DMS79 (cell line): ENCODE measurements at regions not wholly inside any gene's neighbourhood (a gene's known extent, or its start where the extent isn't known, plus 50 kb on each side); places are given as distances from the start of the nearest gene placed in this dataset.
A peak's percentile ranks its signal among the peaks of the same experiment; 100 is the strongest.
"Not testable (repeated sequence)": the region's sequence is repeated elsewhere in the genome, so short reads cannot be mapped to it uniquely, and the experiment has no call there.

Source experiments
- DNase-seq: peaks from one replicate; lab custom pipeline; 2025; lab: John Stamatoyannopoulos, UW

- DNase-seq = no peak
Observed at GRCh38 chr7:131021902-131022301, 287.9 kb upstream of the KLF14 start.

GRCh38 chr7:131026297-131027000 lies 292.4 kb upstream of the KLF14 start:
- DNase-seq = no peak

- DNase-seq = no peak
Observed at GRCh38 chr7:131027287-131027773, 293.3 kb upstream of the KLF14 start.

GRCh38 chr7:131028295-131028694 lies 294.3 kb upstream of the KLF14 start:
- DNase-seq = no peak

GRCh38 chr7:131029002-131029401 lies 295.0 kb upstream of the KLF14 start:
- DNase-seq = no peak

GRCh38 chr7:131031099-131031868 lies 296.4 kb upstream of the MKLN1 start:
- no peak for DNase-seq

- DNase-seq = no peak
Observed at GRCh38 chr7:131032786-131033185, 294.9 kb upstream of the MKLN1 start.

GRCh38 chr7:131034166-131034881 lies 293.4 kb upstream of the MKLN1 start:
- peak; percentile 41 for DNase-seq

GRCh38 chr7:131035088-131035770 lies 292.4 kb upstream of the MKLN1 start:
- DNase-seq = no peak

- no peak for DNase-seq
Observed at GRCh38 chr7:131038153-131038552, 289.5 kb upstream of the MKLN1 start.

GRCh38 chr7:131039355-131039762 lies 288.3 kb upstream of the MKLN1 start:
- DNase-seq = no peak

- DNase-seq = no peak
Observed at GRCh38 chr7:131039836-131040235, 287.8 kb upstream of the MKLN1 start.

GRCh38 chr7:131040467-131040932 lies 287.2 kb upstream of the MKLN1 start:
- DNase-seq = no peak

- DNase-seq = not testable (repeated sequence)
Observed at GRCh38 chr7:131041012-131041695, 286.5 kb upstream of the MKLN1 start.

GRCh38 chr7:131042269-131043160 lies 285.2 kb upstream of the MKLN1 start:
- no peak for DNase-seq

- DNase-seq = no peak
Observed at GRCh38 chr7:131045526-131045925, 282.1 kb upstream of the MKLN1 start.

GRCh38 chr7:131046246-131046645 lies 281.4 kb upstream of the MKLN1 start:
- no peak for DNase-seq

- DNase-seq = no peak
Observed at GRCh38 chr7:131047651-131048304, 279.9 kb upstream of the MKLN1 start.

GRCh38 chr7:131051304-131051703 lies 276.4 kb upstream of the MKLN1 start:
- DNase-seq = no peak
